Osteoblast (primary cell): ENCODE measurements at regions not wholly inside any gene's neighbourhood (a gene's known extent, or its start where the extent isn't known, plus 50 kb on each side); places are given as distances from the start of the nearest gene placed in this dataset.

Experiments
- DNase-seq: peaks from one replicate; pipeline ENCODE4 v3.0.0; 2011; ENCODE audit warnings: low spot score, mixed read lengths; ENCODE audit not compliant: insufficient read length; ENCODE audit errors: missing footprints
- H2AFZ ChIP-seq: 2 replicates; pipeline ENCODE4 v1.6.0; 2011; ENCODE audit warnings: mild to moderate bottlenecking, low read length
- H3K27ac ChIP-seq: 2 replicates; pipeline ENCODE4 v1.5.1; 2011; ENCODE audit warnings: mild to moderate bottlenecking, low read depth, low read length, moderate library complexity
- H3K27me3 ChIP-seq: 2 replicates; pipeline ENCODE4 v1.6.0; 2012; ENCODE audit warnings: mild to moderate bottlenecking, control low read depth, inconsistent platforms, low read length, moderate library complexity; ENCODE audit not compliant: insufficient read depth
- H3K36me3 ChIP-seq: 2 replicates; pipeline ENCODE4 v1.5.1; 2011; ENCODE audit warnings: mild to moderate bottlenecking, low read length, control low read depth, moderate library complexity; ENCODE audit not compliant: insufficient read depth
- H3K4me1 ChIP-seq: 2 replicates; pipeline ENCODE4 v1.5.1; 2011; ENCODE audit warnings: mild to moderate bottlenecking, low read length, control low read depth, moderate library complexity; ENCODE audit not compliant: insufficient read depth
- H3K4me2 ChIP-seq: 2 replicates; pipeline ENCODE4 v1.6.0; 2011; ENCODE audit warnings: mild to moderate bottlenecking, low read length; ENCODE audit not compliant: insufficient read depth
- H3K4me3 ChIP-seq: fragments of 200-600 bp; sonication (generic); 3 replicates; pipeline ENCODE4 v1.5.1; 2012; ENCODE audit warnings: mild to moderate bottlenecking, low read length, inconsistent platforms; ENCODE audit not compliant: insufficient read depth
- H3K79me2 ChIP-seq: 2 replicates; pipeline ENCODE4 v1.6.0; 2012; ENCODE audit warnings: mild to moderate bottlenecking, low read length, control low read depth, inconsistent platforms; ENCODE audit not compliant: insufficient read depth
- H3K9me3 ChIP-seq: 2 replicates; pipeline ENCODE4 v1.5.1; 2011; ENCODE audit warnings: low read depth, low read length, control low read depth
- H4K20me1 ChIP-seq: 2 replicates; pipeline ENCODE4 v1.6.0; 2012; ENCODE audit warnings: mild to moderate bottlenecking, low read length, control low read depth; ENCODE audit not compliant: insufficient read depth
- TF ChIP-seq, protein P1 (sequence below): IDR thresholded peaks from 2 replicates; pipeline ENCODE4 v1.5.1; 2011; ENCODE audit warnings: mild to moderate bottlenecking, low read depth, low read length, moderate library complexity; ENCODE audit errors: extremely low read depth

DNA sequence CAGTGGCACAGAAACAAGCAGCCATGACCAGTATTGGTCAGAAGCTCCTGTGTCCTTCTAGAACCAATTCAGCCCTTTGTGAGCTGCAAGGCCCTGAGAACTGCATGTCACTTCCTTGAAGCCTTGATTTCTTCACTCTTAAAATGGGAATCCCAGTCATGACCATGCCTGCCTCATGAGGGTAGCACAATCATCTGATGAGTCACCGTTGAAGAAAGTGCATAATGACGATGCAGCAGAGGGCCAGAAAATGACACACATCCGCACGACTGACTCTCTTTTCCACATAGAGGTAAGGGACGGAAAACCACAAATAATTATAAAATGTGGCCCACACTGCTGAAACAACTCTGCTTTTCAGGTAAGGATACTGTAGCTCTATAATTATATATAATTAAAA is 777.4 kb downstream of the BCL11B start:
- Histone ChIP-seq H2AFZ (no peak overlapping the region), H3K4me3 (no peak overlapping the region), H3K36me3 (no peaks in the 10 kb centered on the region), H3K4me1 (no peaks in the 10 kb centered on the region), H3K27me3 (no peaks in the 10 kb centered on the region), H3K79me2 (no peaks in the 10 kb centered on the region), H3K4me2 (no peak overlapping the region), H3K27ac (no peak overlapping the region), H3K9me3 (peaks cover 2% of the 10 kb centered on the region), H4K20me1 (no peaks in the 10 kb centered on the region)
- TF ChIP-seq, protein P1, sequence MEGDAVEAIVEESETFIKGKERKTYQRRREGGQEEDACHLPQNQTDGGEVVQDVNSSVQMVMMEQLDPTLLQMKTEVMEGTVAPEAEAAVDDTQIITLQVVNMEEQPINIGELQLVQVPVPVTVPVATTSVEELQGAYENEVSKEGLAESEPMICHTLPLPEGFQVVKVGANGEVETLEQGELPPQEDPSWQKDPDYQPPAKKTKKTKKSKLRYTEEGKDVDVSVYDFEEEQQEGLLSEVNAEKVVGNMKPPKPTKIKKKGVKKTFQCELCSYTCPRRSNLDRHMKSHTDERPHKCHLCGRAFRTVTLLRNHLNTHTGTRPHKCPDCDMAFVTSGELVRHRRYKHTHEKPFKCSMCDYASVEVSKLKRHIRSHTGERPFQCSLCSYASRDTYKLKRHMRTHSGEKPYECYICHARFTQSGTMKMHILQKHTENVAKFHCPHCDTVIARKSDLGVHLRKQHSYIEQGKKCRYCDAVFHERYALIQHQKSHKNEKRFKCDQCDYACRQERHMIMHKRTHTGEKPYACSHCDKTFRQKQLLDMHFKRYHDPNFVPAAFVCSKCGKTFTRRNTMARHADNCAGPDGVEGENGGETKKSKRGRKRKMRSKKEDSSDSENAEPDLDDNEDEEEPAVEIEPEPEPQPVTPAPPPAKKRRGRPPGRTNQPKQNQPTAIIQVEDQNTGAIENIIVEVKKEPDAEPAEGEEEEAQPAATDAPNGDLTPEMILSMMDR = no peak
- no peak for DNase-seq

GRCh38 chr14:98498019-98498885 is 773.7 kb downstream of the BCL11B start:
- Histone ChIP-seq H4K20me1 (no peaks in the 10 kb centered on the region), H3K4me1 (no peaks in the 10 kb centered on the region)

GRCh38 chr14:98501335-98501734 is 770.7 kb downstream of the BCL11B start:
- Histone ChIP-seq H3K4me3 (no peak overlapping the region), H3K4me1 (no peaks in the 10 kb centered on the region), H3K79me2 (no peaks in the 10 kb centered on the region), H3K27ac (no peak overlapping the region), H3K36me3 (no peaks in the 10 kb centered on the region), H4K20me1 (no peaks in the 10 kb centered on the region), H3K27me3 (no peaks in the 10 kb centered on the region), H3K4me2 (no peak overlapping the region), H2AFZ (no peak overlapping the region), H3K9me3 (no peaks in the 10 kb centered on the region)
- DNase-seq = no peak
- TF ChIP-seq, protein P1 = no peak

More at GRCh38 chr14:98498019-98498885, 773.7 kb downstream of the BCL11B start:
- Histone ChIP-seq H3K9me3 (no peaks in the 10 kb centered on the region), H3K4me3 (no peak overlapping the region), H2AFZ (no peak overlapping the region), H3K4me2 (no peak overlapping the region), H3K36me3 (no peaks in the 10 kb centered on the region), H3K27ac (no peak overlapping the region), H3K79me2 (no peaks in the 10 kb centered on the region), H3K27me3 (no peaks in the 10 kb centered on the region)
- DNase-seq = no peak
- TF ChIP-seq, protein P1 = no peak

- no peaks in the 10 kb centered on the region for H3K79me2 ChIP-seq
- H4K20me1 ChIP-seq = no peaks in the 10 kb centered on the region
- H3K4me3 ChIP-seq = no peak overlapping the region
- no peak for DNase-seq
- H3K36me3 ChIP-seq = no peaks in the 10 kb centered on the region
- no peak overlapping the region for H3K4me2 ChIP-seq
- no peak overlapping the region for H2AFZ ChIP-seq
- no peaks in the 10 kb centered on the region for H3K4me1 ChIP-seq
- no peaks in the 10 kb centered on the region for H3K9me3 ChIP-seq
- H3K27ac ChIP-seq = no peak overlapping the region
- no peaks in the 10 kb centered on the region for H3K27me3 ChIP-seq
- TF ChIP-seq, protein P1 = no peak
Measured at GRCh38 chr14:98501836-98502235, 770.2 kb downstream of the BCL11B start.
